Osteocyte (in vitro differentiated cells): ENCODE measurements at regions not wholly inside any gene's neighbourhood (a gene's known extent, or its start where the extent isn't known, plus 50 kb on each side); places are given as distances from the start of the nearest gene placed in this dataset.
A peak's percentile ranks its signal among the peaks of the same experiment; 100 is the strongest.

Experiments
- DNase-seq: peaks from one replicate; pipeline ENCODE4 v3.0.0; 2021; ENCODE audit warnings: mixed read lengths; ENCODE audit not compliant: unreplicated experiment; ENCODE audit errors: extremely low spot score
- H3K27ac Mint-ChIP-seq: one replicate; pipeline ENCODE4 v1.8.0; 2021; ENCODE audit warnings: mild to moderate bottlenecking, mixed read lengths; ENCODE audit not compliant: unreplicated experiment
- H3K27me3 Mint-ChIP-seq: one replicate; pipeline ENCODE4 v1.8.0; 2021; ENCODE audit warnings: mixed read lengths; ENCODE audit not compliant: unreplicated experiment
- H3K36me3 Mint-ChIP-seq: one replicate; pipeline ENCODE4 v1.8.0; 2021; ENCODE audit warnings: mixed read lengths; ENCODE audit not compliant: unreplicated experiment
- H3K4me1 Mint-ChIP-seq: one replicate; pipeline ENCODE4 v1.8.0; 2021; ENCODE audit warnings: mixed read lengths; ENCODE audit not compliant: unreplicated experiment
- H3K4me3 Mint-ChIP-seq: one replicate; pipeline ENCODE4 v1.8.0; 2021; ENCODE audit warnings: mild to moderate bottlenecking, moderate library complexity, mixed read lengths; ENCODE audit not compliant: unreplicated experiment
- H3K9me3 Mint-ChIP-seq: one replicate; pipeline ENCODE4 v1.8.0; 2021; ENCODE audit warnings: mixed read lengths; ENCODE audit not compliant: unreplicated experiment
- TF ChIP-seq, protein P1 (sequence below): fragments of 200-600 bp; sonication (generic); IDR thresholded peaks from 2 replicates; pipeline ENCODE4 v1.5.0; 2021; ENCODE audit warnings: antibody characterized with exemption, mild to moderate bottlenecking, moderate library complexity

DNA sequence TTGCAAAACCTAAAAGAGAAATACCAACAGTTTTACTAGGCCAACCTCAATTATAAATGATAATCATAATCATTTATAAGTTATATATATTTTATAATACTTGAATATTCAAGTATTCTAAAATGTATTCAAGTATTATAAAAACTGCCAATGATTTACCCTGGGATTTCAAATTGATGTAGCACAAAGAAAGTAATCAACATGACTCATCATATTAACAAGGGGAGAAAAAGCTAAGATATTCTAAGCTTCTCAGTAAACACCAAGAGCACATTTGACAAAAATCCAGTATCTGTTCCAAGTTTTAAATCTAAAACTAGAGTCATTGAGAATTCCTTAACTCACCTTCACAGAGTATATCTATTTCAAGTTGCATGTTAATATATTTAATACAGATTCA, 56.1 kb downstream of the CAPZA3 start:
- Mint-ChIP-seq H3K4me1 (peaks cover 15% of the 10 kb centered on the region), H3K27me3 (no peaks in the 10 kb centered on the region), H3K4me3 (no peak overlapping the region), H3K36me3 (no peaks in the 10 kb centered on the region), H3K27ac (no peak overlapping the region), H3K9me3 (peaks cover 10% of the 10 kb centered on the region)
- TF ChIP-seq, protein P1, sequence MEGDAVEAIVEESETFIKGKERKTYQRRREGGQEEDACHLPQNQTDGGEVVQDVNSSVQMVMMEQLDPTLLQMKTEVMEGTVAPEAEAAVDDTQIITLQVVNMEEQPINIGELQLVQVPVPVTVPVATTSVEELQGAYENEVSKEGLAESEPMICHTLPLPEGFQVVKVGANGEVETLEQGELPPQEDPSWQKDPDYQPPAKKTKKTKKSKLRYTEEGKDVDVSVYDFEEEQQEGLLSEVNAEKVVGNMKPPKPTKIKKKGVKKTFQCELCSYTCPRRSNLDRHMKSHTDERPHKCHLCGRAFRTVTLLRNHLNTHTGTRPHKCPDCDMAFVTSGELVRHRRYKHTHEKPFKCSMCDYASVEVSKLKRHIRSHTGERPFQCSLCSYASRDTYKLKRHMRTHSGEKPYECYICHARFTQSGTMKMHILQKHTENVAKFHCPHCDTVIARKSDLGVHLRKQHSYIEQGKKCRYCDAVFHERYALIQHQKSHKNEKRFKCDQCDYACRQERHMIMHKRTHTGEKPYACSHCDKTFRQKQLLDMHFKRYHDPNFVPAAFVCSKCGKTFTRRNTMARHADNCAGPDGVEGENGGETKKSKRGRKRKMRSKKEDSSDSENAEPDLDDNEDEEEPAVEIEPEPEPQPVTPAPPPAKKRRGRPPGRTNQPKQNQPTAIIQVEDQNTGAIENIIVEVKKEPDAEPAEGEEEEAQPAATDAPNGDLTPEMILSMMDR, result no peak
- no peak for DNase-seq

DNA sequence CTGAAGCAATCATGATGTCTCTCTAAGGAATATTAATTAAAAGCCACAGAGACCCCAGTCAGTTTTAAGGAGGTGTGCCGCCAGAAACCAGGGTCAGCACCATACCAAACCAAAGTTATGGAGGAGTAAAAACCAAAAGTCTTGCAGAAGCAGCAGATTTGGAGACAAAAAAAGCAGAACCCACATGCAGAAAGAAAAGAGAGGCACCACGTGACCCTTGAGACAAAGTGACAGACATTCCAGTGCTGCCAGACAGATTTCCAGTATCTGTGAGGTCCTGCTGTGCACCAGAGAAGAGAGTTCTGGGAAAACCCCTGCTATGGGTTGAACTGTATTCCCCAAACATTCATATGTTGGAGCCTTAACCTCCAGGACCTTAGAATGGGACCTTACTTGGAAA, 59.7 kb downstream of the CAPZA3 start:
- Mint-ChIP-seq H3K27me3 (no peaks in the 10 kb centered on the region), H3K4me1 (peaks cover 19% of the 10 kb centered on the region), H3K4me3 (no peak overlapping the region), H3K27ac (no peak overlapping the region), H3K9me3 (no peaks in the 10 kb centered on the region), H3K36me3 (no peaks in the 10 kb centered on the region)
- no peak for DNase-seq
- TF ChIP-seq, protein P1, result no peak

GRCh38 chr12:18798535-18799361, 60.8 kb downstream of the CAPZA3 start:
- TF ChIP-seq, protein P1, result no peak
- H3K27me3 Mint-ChIP-seq, result no peaks in the 10 kb centered on the region
- peak overlapping the region; percentile 52 for H3K27ac Mint-ChIP-seq
- DNase-seq, result no peak
- no peak overlapping the region for H3K4me3 Mint-ChIP-seq
- H3K36me3 Mint-ChIP-seq, result no peaks in the 10 kb centered on the region
- no peaks in the 10 kb centered on the region for H3K9me3 Mint-ChIP-seq
- H3K4me1 Mint-ChIP-seq, result peaks cover 19% of the 10 kb centered on the region

- Mint-ChIP-seq H3K36me3 (no peaks in the 10 kb centered on the region), H3K27me3 (no peaks in the 10 kb centered on the region), H3K4me1 (peaks cover 19% of the 10 kb centered on the region), H3K9me3 (no peaks in the 10 kb centered on the region), H3K27ac (no peak overlapping the region), H3K4me3 (no peak overlapping the region)
- DNase-seq, result no peak
- TF ChIP-seq, protein P1, result no peak
Observed at GRCh38 chr12:18799561-18799960, 61.6 kb downstream of the CAPZA3 start.

DNA sequence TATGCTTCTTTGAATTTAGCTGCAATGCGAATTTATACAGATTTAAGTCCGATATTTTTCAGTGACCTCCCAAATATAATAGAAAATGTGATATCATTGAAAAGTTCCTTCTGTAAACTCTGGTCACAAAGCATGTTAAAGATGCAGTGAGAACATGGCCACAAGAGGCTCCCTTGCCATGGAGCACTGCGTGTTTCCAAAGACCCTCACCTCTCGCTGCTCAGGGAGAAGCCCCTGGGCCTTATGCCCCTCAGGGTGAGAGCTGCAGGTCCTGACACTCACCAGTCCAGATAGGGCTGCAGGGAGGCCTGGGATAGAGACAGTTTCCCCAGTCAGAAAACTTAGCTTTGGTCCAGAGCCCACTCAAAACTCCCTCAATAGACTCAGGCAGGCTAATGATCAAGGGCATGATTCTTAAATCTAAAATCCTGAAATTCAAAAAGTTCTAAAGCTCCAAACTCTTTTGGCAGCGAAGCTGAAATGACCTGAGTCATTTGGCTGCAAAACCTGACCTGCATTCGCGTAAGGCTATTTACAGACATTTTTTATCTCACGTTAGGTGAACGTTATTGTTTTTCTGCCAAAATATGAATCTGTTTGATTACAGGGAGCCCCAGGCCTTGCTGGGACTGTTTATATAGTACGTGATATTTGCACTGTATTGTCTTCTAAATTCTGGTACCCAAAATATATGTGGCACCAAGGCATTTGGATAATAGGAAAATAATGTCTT, 67.8 kb downstream of the CAPZA3 start:
- Mint-ChIP-seq H3K4me3 (no peak overlapping the region), H3K27ac (no peak overlapping the region), H3K4me1 (peaks cover 1% of the 10 kb centered on the region), H3K36me3 (no peaks in the 10 kb centered on the region), H3K9me3 (no peaks in the 10 kb centered on the region), H3K27me3 (no peaks in the 10 kb centered on the region)
- TF ChIP-seq, protein P1, result peak; percentile 9
- no peak for DNase-seq
